OCI-LY3 (cell line): ENCODE measurements at regions not wholly inside any gene's neighbourhood (a gene's known extent, or its start where the extent isn't known, plus 50 kb on each side); places are given as distances from the start of the nearest gene placed in this dataset.

ENCODE experiments used
- CTCF ChIP-seq: fragments of 200-600, 300-600 bp; sonication (generic); IDR thresholded peaks from 2 replicates; pipeline ENCODE4 v1.5.1; 2014; ENCODE audit warnings: antibody characterized with exemption, low read length, low read depth
- EZH2phosphoT487 ChIP-seq: fragments of 200-600 bp; shearing (Covaris generic); IDR thresholded peaks from 2 replicates; pipeline ENCODE4 v1.6.1; 2018; ENCODE audit warnings: antibody characterized with exemption, mixed run types, low read depth

GRCh38 chr2:234812851-234813250, 139.0 kb upstream of the SH3BP4 start:
- TF ChIP-seq CTCF (no peak), EZH2phosphoT487 (no peak)
